Cardiac muscle cell (in vitro differentiated cells and primary cell): ENCODE measurements at regions not wholly inside any gene's neighbourhood (a gene's known extent, or its start where the extent isn't known, plus 50 kb on each side); places are given as distances from the start of the nearest gene placed in this dataset.

Experiments used
- DNase-seq, 2 donors: peaks; one replicate each; pipeline versions ENCODE4 v3.0.0 to v3.0.0-alpha.2; 2010 to 2017; ENCODE audit warnings: low read depth in 1 of 2, low spot score in 1 of 2
- H3K27ac ChIP-seq: fragments of 200-600 bp; sonication (generic); 2 replicates; pipeline ENCODE4 v1.5.1; 2016
- H3K27me3 ChIP-seq: fragments of 200-600 bp; sonication (generic); 2 replicates; pipeline ENCODE4 v1.6.0; 2016; ENCODE audit warnings: control low read depth
- H3K36me3 ChIP-seq: fragments of 200-600 bp; sonication (generic); 2 replicates; pipeline ENCODE4 v1.5.1; 2016; ENCODE audit warnings: control low read depth
- H3K4me1 ChIP-seq: fragments of 200-600 bp; sonication (generic); 2 replicates; pipeline ENCODE4 v1.8.1; 2017; ENCODE audit warnings: low read depth, mild to moderate bottlenecking, mixed run types
- H3K4me3 ChIP-seq: fragments of 200-600 bp; sonication (generic); 2 replicates; pipeline ENCODE4 v1.5.1; 2016; ENCODE audit warnings: mild to moderate bottlenecking
- H3K9me3 ChIP-seq: fragments of 200-600 bp; sonication (generic); 2 replicates; pipeline ENCODE4 v1.5.1; 2017; ENCODE audit warnings: low read depth, mild to moderate bottlenecking, control low read depth
- CTCF ChIP-seq: IDR thresholded peaks from 2 replicates; pipeline ENCODE4 v1.5.1; 2012; ENCODE audit warnings: low read depth, mild to moderate bottlenecking, low read length

- no peak overlapping the region for H3K27ac ChIP-seq
Measured at GRCh38 chr10:33569702-33570101, 235.2 kb upstream of the NRP1 start.

GRCh38 chr10:33566426-33566825, 232.0 kb upstream of the NRP1 start:
- no peaks in the 10 kb centered on the region for H3K9me3 ChIP-seq

More at GRCh38 chr10:33569702-33570101, 235.2 kb upstream of the NRP1 start:
- H3K4me3 ChIP-seq = no peak overlapping the region
- TF ChIP-seq CTCF = no peak
- no peaks in the 10 kb centered on the region for H3K9me3 ChIP-seq
- H3K36me3 ChIP-seq = no peaks in the 10 kb centered on the region
- H3K4me1 ChIP-seq = peaks cover 15% of the 10 kb centered on the region
- DNase-seq = no peak
- H3K27me3 ChIP-seq = no peaks in the 10 kb centered on the region

GRCh38 chr10:33566001-33566400, 231.5 kb upstream of the NRP1 start:
- TF ChIP-seq CTCF = no peak
- peak overlapping the region; percentile 37 for H3K27ac ChIP-seq
- H3K9me3 ChIP-seq = no peaks in the 10 kb centered on the region
- no peaks in the 10 kb centered on the region for H3K27me3 ChIP-seq
- H3K36me3 ChIP-seq = no peaks in the 10 kb centered on the region
- no peak overlapping the region for H3K4me3 ChIP-seq
- peak; percentile 28 to 71 for DNase-seq
- peaks cover 15% of the 10 kb centered on the region for H3K4me1 ChIP-seq

More at GRCh38 chr10:33566426-33566825, 232.0 kb upstream of the NRP1 start:
- Histone ChIP-seq H3K27me3 (no peaks in the 10 kb centered on the region), H3K36me3 (no peaks in the 10 kb centered on the region), H3K4me3 (no peak overlapping the region), H3K27ac (peak overlapping the region; percentile 42), H3K4me1 (peaks cover 15% of the 10 kb centered on the region)
- DNase-seq = no peak
- TF ChIP-seq CTCF = no peak

- Histone ChIP-seq H3K4me3 (no peak overlapping the region), H3K27me3 (no peaks in the 10 kb centered on the region), H3K27ac (no peak overlapping the region), H3K4me1 (peaks cover 15% of the 10 kb centered on the region), H3K36me3 (no peaks in the 10 kb centered on the region), H3K9me3 (no peaks in the 10 kb centered on the region)
- no peak for TF ChIP-seq CTCF
- DNase-seq = no peak
Measured at GRCh38 chr10:33565231-33565630, 230.8 kb upstream of the NRP1 start.

GRCh38 chr10:33559105-33559504, 224.6 kb upstream of the NRP1 start:
- Histone ChIP-seq H3K27me3 (no peaks in the 10 kb centered on the region), H3K36me3 (no peaks in the 10 kb centered on the region), H3K9me3 (no peaks in the 10 kb centered on the region), H3K27ac (no peak overlapping the region), H3K4me3 (no peak overlapping the region), H3K4me1 (peaks cover 19% of the 10 kb centered on the region)
- peak; percentile 12 for TF ChIP-seq CTCF
- DNase-seq = peak in 1 of 2 donors; percentile 82

- Histone ChIP-seq H3K9me3 (no peaks in the 10 kb centered on the region), H3K4me3 (no peak overlapping the region), H3K27me3 (no peaks in the 10 kb centered on the region), H3K36me3 (no peaks in the 10 kb centered on the region), H3K4me1 (peaks cover 22% of the 10 kb centered on the region), H3K27ac (no peak overlapping the region)
- no peak for TF ChIP-seq CTCF
- no peak for DNase-seq
Measured at GRCh38 chr10:33557313-33557712, 222.8 kb upstream of the NRP1 start.
